ENCODE measurements at regions not wholly inside any gene's neighbourhood (a gene's known extent, or its start where the extent isn't known, plus 50 kb on each side); places are given as distances from the start of the nearest gene placed in this dataset.

DNA sequence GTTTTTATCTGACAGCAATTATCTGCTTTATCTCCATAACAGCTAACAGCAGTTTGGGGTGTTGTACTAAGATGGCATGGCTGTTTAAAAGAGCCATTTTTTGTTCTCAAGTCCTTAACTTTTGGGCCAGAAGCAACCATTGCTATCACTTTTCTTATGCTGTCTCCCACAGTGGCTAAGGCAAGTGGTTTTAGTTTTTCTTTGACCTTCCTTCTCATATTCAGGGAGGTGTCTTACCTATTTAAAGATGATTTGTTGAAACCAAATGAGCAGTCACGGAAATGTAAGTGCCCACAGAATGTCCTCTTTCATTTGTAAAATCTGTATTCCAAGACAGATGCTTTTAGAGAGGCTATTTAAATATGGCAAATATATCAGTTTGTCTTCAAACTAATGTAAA lies 96.8 kb upstream of the USP15 start:
- Mint-ChIP-seq H3K4me3 (no peak overlapping the region), H3K27me3 (peaks cover 4% of the 10 kb centered on the region), H3K27ac (peak overlapping the region in 2 of 3 donors; percentile 0 to 6), H3K36me3 (no peaks in the 10 kb centered on the region), H3K9me3 (peaks cover 0 to 2% (median 0%) of the 10 kb centered on the region in 7 donors), H3K4me1 (peaks cover 15 to 46% (median 23%) of the 10 kb centered on the region in 4 donors)
- peaks cover 3% of the 10 kb centered on the region for H3K4me1 ChIP-seq (ENCODE audit: control insufficient read depth, insufficient read depth, low read length, poor library complexity, severe bottlenecking)
- ATAC-seq (ENCODE audit: low read depth in 2 of 2) = no peak
- no peak overlapping the region for H3K4me3 ChIP-seq (ENCODE audit: low read depth, low read length)
- H3K27ac ChIP-seq (ENCODE audit: insufficient read depth, low read length, poor library complexity, severe bottlenecking) = no peak overlapping the region
- H3K36me3 ChIP-seq (ENCODE audit: control insufficient read depth, insufficient read depth, low read length) = no peaks in the 10 kb centered on the region
- H3K27me3 ChIP-seq (ENCODE audit: control insufficient read depth, insufficient read depth, low read length) = no peaks in the 10 kb centered on the region
- DNase-seq = no peak
- H3K9me3 ChIP-seq (ENCODE audit: control insufficient read depth in 2 of 2, low read length in 2 of 2) = no peaks in the 10 kb centered on the region

DNA sequence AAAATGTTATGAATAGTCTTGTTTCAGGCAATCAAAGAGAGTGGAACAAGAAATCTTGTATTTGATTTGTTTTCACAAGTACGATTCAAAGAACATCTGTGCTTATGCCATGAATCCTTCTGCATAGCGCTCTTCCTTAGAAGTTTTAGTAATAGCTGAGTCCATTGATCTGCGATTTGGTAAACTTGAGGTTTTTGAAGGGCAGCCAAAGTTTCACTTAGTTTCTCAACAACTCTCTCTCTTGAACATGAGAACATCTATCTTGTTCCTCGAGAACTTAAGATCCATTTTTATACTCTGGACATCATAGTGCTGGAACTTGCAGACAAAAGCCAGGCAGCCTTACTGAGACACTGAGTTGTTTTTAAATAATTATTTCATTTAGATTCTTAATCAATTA lies 96.2 kb upstream of the USP15 start:
- H3K4me3 ChIP-seq (ENCODE audit: low read depth, low read length) = no peak overlapping the region
- H3K36me3 Mint-ChIP-seq = no peaks in the 10 kb centered on the region
- ATAC-seq (ENCODE audit: low read depth in 2 of 2) (no peak), DNase-seq (no peak)
- H3K4me3 Mint-ChIP-seq = no peak overlapping the region
- H3K4me1 ChIP-seq (ENCODE audit: control insufficient read depth, insufficient read depth, low read length, poor library complexity, severe bottlenecking) = peaks cover 2% of the 10 kb centered on the region
- H3K27me3 Mint-ChIP-seq = peaks cover 4% of the 10 kb centered on the region
- no peaks in the 10 kb centered on the region for H3K36me3 ChIP-seq (ENCODE audit: control insufficient read depth, insufficient read depth, low read length)
- H3K9me3 Mint-ChIP-seq = peaks cover 0 to 2% (median 0%) of the 10 kb centered on the region in 7 donors
- no peaks in the 10 kb centered on the region for H3K27me3 ChIP-seq (ENCODE audit: control insufficient read depth, insufficient read depth, low read length)
- H3K27ac Mint-ChIP-seq = no peak overlapping the region
- peaks cover 8 to 41% (median 17%) of the 10 kb centered on the region in 4 donors for H3K4me1 Mint-ChIP-seq
- no peak overlapping the region for H3K27ac ChIP-seq (ENCODE audit: insufficient read depth, low read length, poor library complexity, severe bottlenecking)
- no peaks in the 10 kb centered on the region for H3K9me3 ChIP-seq (ENCODE audit: control insufficient read depth in 2 of 2, low read length in 2 of 2)

DNA sequence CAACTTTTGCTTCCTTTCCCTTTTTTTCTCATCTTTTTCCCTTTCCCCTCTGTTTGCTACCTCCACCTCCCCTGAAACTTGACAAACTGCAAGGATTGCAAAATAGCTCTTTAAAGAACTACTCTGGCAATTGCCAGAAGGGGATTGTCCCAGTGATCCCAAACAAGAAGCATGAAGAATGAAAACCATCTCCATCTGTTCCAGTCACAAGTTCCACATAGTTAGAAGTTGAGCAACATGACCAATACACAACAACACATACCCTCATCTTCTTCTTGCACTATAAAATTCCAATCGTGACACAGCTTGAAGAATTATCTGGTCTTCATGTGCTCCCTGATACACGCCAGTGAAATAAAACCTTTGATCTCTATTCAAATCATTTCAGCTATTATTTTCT lies 93.7 kb upstream of the USP15 start:
- Mint-ChIP-seq H3K4me1 (peaks cover 5 to 22% (median 14%) of the 10 kb centered on the region in 4 donors), H3K4me3 (no peak overlapping the region), H3K36me3 (no peaks in the 10 kb centered on the region), H3K27me3 (peaks cover 4% of the 10 kb centered on the region), H3K9me3 (peaks cover 0 to 2% (median 0%) of the 10 kb centered on the region in 7 donors), H3K27ac (peak overlapping the region in 2 of 3 donors; percentile 3 to 37)
- DNase-seq = no peak
- H3K9me3 ChIP-seq (ENCODE audit: control insufficient read depth in 2 of 2, low read length in 2 of 2) = no peaks in the 10 kb centered on the region
- no peak for ATAC-seq (ENCODE audit: low read depth in 2 of 2)
- no peaks in the 10 kb centered on the region for H3K27me3 ChIP-seq (ENCODE audit: control insufficient read depth, insufficient read depth, low read length)
- no peaks in the 10 kb centered on the region for H3K36me3 ChIP-seq (ENCODE audit: control insufficient read depth, insufficient read depth, low read length)
- no peaks in the 10 kb centered on the region for H3K4me1 ChIP-seq (ENCODE audit: control insufficient read depth, insufficient read depth, low read length, poor library complexity, severe bottlenecking)
- no peak overlapping the region for H3K4me3 ChIP-seq (ENCODE audit: low read depth, low read length)
- no peak overlapping the region for H3K27ac ChIP-seq (ENCODE audit: insufficient read depth, low read length, poor library complexity, severe bottlenecking)

DNA sequence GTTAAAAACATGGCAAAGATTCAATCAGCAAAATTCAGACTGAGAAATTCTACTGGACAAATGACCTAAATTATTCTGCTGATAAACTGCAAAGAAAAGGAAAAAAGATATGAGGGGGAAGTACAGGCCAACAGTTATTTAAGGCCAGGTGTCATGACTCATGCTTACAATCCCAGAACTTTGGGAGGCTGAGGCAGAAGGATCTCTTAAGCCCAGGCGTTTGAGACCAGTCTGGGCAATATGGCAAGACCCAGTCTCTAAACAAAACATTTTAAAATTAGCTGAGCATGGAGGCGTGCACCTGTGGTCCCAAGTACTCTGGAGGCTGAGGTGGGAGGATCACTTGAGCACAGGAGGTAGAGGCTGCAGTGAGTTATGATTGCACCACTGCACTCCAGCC lies 91.8 kb upstream of the USP15 start:
- Histone ChIP-seq H3K9me3 (ENCODE audit: control insufficient read depth in 2 of 2, low read length in 2 of 2) (no peaks in the 10 kb centered on the region), H3K36me3 (ENCODE audit: control insufficient read depth, insufficient read depth, low read length) (no peaks in the 10 kb centered on the region), H3K27me3 (ENCODE audit: control insufficient read depth, insufficient read depth, low read length) (no peaks in the 10 kb centered on the region), H3K4me3 (ENCODE audit: low read depth, low read length) (no peak overlapping the region), H3K27ac (ENCODE audit: insufficient read depth, low read length, poor library complexity, severe bottlenecking) (no peak overlapping the region), H3K4me1 (ENCODE audit: control insufficient read depth, insufficient read depth, low read length, poor library complexity, severe bottlenecking) (no peaks in the 10 kb centered on the region)
- Mint-ChIP-seq H3K27me3 (peaks cover 8% of the 10 kb centered on the region), H3K9me3 (peaks cover 0 to 2% (median 0%) of the 10 kb centered on the region in 7 donors), H3K4me1 (peaks cover 4 to 6% (median 5%) of the 10 kb centered on the region in 4 donors), H3K4me3 (no peak overlapping the region), H3K36me3 (no peaks in the 10 kb centered on the region), H3K27ac (no peak overlapping the region)
- no peak for DNase-seq
- no peak for ATAC-seq (ENCODE audit: low read depth in 2 of 2)

DNA sequence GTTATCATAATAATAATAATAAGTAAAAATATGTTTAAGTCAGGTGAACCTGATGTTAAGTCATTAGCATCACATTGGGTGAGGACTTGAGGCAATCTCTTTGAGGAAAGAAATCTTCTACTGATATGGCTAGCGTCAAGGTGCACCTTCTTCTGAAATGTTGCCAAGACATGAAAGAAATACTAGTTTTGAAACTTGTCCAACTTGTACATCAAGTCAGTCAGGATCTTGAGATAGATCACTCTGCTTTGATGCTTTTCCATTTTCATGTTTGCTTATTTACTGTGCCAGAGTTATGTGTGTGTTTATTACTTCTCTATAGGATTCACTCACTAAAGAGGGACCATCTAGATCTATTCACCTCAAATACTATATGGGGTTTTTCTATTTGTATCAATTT lies 90.0 kb upstream of the USP15 start:
- no peak overlapping the region for H3K27ac ChIP-seq (ENCODE audit: insufficient read depth, low read length, poor library complexity, severe bottlenecking)
- H3K4me3 ChIP-seq (ENCODE audit: low read depth, low read length) = no peak overlapping the region
- H3K4me1 ChIP-seq (ENCODE audit: control insufficient read depth, insufficient read depth, low read length, poor library complexity, severe bottlenecking) = no peaks in the 10 kb centered on the region
- DNase-seq = no peak
- no peak for ATAC-seq (ENCODE audit: low read depth in 2 of 2)
- no peaks in the 10 kb centered on the region for H3K36me3 ChIP-seq (ENCODE audit: control insufficient read depth, insufficient read depth, low read length)
- Mint-ChIP-seq H3K9me3 (peaks cover 0 to 2% (median 0%) of the 10 kb centered on the region in 7 donors), H3K4me1 (peaks cover 0 to 5% (median 3%) of the 10 kb centered on the region in 4 donors), H3K4me3 (no peak overlapping the region), H3K27me3 (peaks cover 8% of the 10 kb centered on the region), H3K36me3 (no peaks in the 10 kb centered on the region), H3K27ac (no peak overlapping the region)
- H3K9me3 ChIP-seq (ENCODE audit: control insufficient read depth in 2 of 2, low read length in 2 of 2) = no peaks in the 10 kb centered on the region
- H3K27me3 ChIP-seq (ENCODE audit: control insufficient read depth, insufficient read depth, low read length) = no peaks in the 10 kb centered on the region

DNA sequence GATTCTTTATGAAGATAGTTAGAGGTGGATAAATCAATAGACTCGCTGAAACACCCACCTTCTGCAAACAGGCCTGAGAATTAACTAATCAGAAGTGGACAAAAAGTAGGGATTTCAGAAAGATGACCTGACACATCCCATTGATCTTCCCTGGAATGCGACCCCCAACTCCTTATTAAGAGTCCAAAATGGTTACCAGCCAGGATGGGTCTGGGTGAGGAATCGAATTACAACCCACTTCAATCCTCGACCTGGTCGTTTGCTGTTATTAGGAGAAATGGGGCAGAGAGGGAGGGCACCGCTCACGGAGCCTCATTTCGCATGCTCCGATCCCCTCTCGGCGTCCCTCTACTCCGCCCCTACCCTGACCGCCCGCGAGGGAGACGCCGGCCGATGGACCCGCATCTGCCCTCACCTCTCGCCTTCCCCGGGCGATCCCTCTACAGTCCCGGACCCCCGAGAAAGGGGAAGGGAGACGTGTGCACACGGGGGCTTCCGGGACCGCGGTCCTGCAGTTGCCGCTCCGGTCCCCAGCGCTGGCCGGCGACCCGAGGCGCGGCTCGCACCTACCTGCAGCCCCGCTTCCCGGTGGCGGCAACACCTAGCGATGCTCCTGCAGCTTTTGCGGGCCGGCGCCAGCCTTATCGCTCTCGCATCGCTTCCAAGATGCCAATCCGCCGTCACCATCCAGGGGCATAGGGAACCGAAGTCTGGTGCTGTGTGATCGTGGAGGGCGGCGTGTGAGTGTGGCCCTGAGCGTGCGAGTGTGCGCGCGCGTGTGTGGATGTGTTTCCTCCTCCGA lies 69.3 kb upstream of the USP15 start:
- Mint-ChIP-seq H3K4me3 (peak overlapping the region; percentile 69 to 96 (median 93)), H3K4me1 (peaks cover 0 to 28% (median 19%) of the 10 kb centered on the region in 4 donors), H3K36me3 (no peaks in the 10 kb centered on the region), H3K27ac (peak overlapping the region in 1 of 3 donors; percentile 40), H3K9me3 (peaks cover 0 to 2% (median 0%) of the 10 kb centered on the region in 7 donors), H3K27me3 (peaks cover 62% of the 10 kb centered on the region)
- H3K27me3 ChIP-seq (ENCODE audit: control insufficient read depth, insufficient read depth, low read length) = peaks cover 9% of the 10 kb centered on the region
- H3K36me3 ChIP-seq (ENCODE audit: control insufficient read depth, insufficient read depth, low read length) = no peaks in the 10 kb centered on the region
- peak overlapping the region; percentile 84 for H3K4me3 ChIP-seq (ENCODE audit: low read depth, low read length)
- peaks cover 29% of the 10 kb centered on the region for H3K4me1 ChIP-seq (ENCODE audit: control insufficient read depth, insufficient read depth, low read length, poor library complexity, severe bottlenecking)
- DNase-seq = peak in 2 of 3 donors; percentile 1 to 38
- no peaks in the 10 kb centered on the region for H3K9me3 ChIP-seq (ENCODE audit: control insufficient read depth in 2 of 2, low read length in 2 of 2)
- ATAC-seq (ENCODE audit: low read depth in 2 of 2) = peak in 1 of 2 donors; percentile 22
- no peak overlapping the region for H3K27ac ChIP-seq (ENCODE audit: insufficient read depth, low read length, poor library complexity, severe bottlenecking)

DNA sequence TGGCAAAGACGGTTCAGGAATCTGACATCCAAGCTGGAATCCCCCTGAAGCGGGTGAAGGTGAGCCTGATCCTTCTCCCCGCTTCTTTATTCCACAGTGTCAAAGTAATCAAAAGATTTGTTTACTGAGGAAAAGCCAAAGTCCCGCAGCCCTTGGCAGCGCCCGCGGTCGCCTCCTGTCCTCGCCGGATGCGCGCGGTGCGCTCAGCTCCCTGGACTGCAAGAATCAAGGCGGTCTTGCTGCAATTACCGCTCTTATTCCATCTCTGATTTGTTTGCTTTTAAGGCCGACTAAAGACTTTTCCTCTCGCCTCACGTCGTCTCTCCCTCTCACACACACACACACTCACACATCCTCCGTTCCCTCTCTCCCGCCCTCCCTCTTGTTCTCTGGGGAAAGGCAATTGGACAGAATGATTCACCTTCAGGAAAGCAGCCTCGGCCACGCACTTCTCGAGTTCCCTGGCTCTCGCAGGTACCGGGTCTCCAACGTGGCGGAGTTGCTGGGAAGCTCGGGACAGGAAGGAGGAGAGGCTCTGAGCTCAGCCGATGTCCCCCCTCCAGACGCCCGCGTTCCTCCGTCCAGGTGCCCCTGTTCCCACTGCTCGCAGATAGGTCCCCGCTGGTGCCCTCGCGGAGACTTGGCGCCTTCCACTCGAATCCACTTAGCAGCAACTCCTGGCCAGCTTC lies 68.6 kb upstream of the USP15 start:
- Histone ChIP-seq H3K4me3 (ENCODE audit: low read depth, low read length) (peak overlapping the region; percentile 84), H3K27ac (ENCODE audit: insufficient read depth, low read length, poor library complexity, severe bottlenecking) (no peak overlapping the region), H3K27me3 (ENCODE audit: control insufficient read depth, insufficient read depth, low read length) (peaks cover 9% of the 10 kb centered on the region), H3K36me3 (ENCODE audit: control insufficient read depth, insufficient read depth, low read length) (no peaks in the 10 kb centered on the region), H3K9me3 (ENCODE audit: control insufficient read depth in 2 of 2, low read length in 2 of 2) (no peaks in the 10 kb centered on the region), H3K4me1 (ENCODE audit: control insufficient read depth, insufficient read depth, low read length, poor library complexity, severe bottlenecking) (peaks cover 29% of the 10 kb centered on the region)
- H3K27ac Mint-ChIP-seq = peak overlapping the region in 2 of 3 donors; percentile 84 to 89
- H3K4me1 Mint-ChIP-seq = peaks cover 0 to 28% (median 19%) of the 10 kb centered on the region in 4 donors
- H3K9me3 Mint-ChIP-seq = peaks cover 0 to 2% (median 0%) of the 10 kb centered on the region in 7 donors
- DNase-seq = peak; percentile 3 to 56 (median 39)
- H3K4me3 Mint-ChIP-seq = peak overlapping the region; percentile 69 to 96 (median 93)
- ATAC-seq (ENCODE audit: low read depth in 2 of 2) = peak; percentile 3 to 35
- H3K36me3 Mint-ChIP-seq = no peaks in the 10 kb centered on the region
- H3K27me3 Mint-ChIP-seq = peaks cover 62% of the 10 kb centered on the region
